ENCODE measurements at regions not wholly inside any gene's neighbourhood (a gene's known extent, or its start where the extent isn't known, plus 50 kb on each side); places are given as distances from the start of the nearest gene placed in this dataset.

GRCh38 chr12:33551006-33551405 is 111.4 kb upstream of the SYT10 start:
- no peaks in the 10 kb centered on the region for H3K27me3 ChIP-seq
- no peak for ATAC-seq (ENCODE audit: low FRiP score in 2 of 2)

GRCh38 chr12:33555128-33555527 is 115.5 kb upstream of the SYT10 start:
- ATAC-seq (ENCODE audit: low FRiP score in 2 of 2) (no peak), DNase-seq (no peak)
- H3K4me3 ChIP-seq = no peak overlapping the region
- no peaks in the 10 kb centered on the region for H3K27me3 ChIP-seq
- TF ChIP-seq POLR2A (IDR thresholded peaks at IDR 0.05) (no peak), EP300 (IDR thresholded peaks at IDR 0.05) (no peak), CTCF (IDR thresholded peaks at IDR 0.05) (no peak), POLR2AphosphoS5 (IDR thresholded peaks at IDR 0.05) (no peak)
- no peak overlapping the region for H3K27ac ChIP-seq
- H3K9me3 ChIP-seq = peaks cover 0 to 7% (median 0%) of the 10 kb centered on the region in 4 donors
- no peaks in the 10 kb centered on the region for H3K36me3 ChIP-seq
- no peaks in the 10 kb centered on the region for H3K4me1 ChIP-seq

More at GRCh38 chr12:33551006-33551405, 111.4 kb upstream of the SYT10 start:
- no peak for TF ChIP-seq POLR2A (IDR thresholded peaks at IDR 0.05)
- no peak for DNase-seq
- Histone ChIP-seq H3K27ac (no peak overlapping the region), H3K9me3 (peaks cover 0 to 7% (median 0%) of the 10 kb centered on the region in 4 donors), H3K4me3 (no peak overlapping the region), H3K4me1 (no peaks in the 10 kb centered on the region), H3K36me3 (no peaks in the 10 kb centered on the region)

- ATAC-seq (ENCODE audit: low FRiP score in 2 of 2) (no peak), DNase-seq (no peak)
- no peak for TF ChIP-seq POLR2A (IDR thresholded peaks at IDR 0.05)
- no peak for TF ChIP-seq CTCF (IDR thresholded peaks at IDR 0.05)
- no peak for TF ChIP-seq EP300 (IDR thresholded peaks at IDR 0.05)
- no peak for TF ChIP-seq POLR2AphosphoS5 (IDR thresholded peaks at IDR 0.05)
- Histone ChIP-seq H3K36me3 (no peaks in the 10 kb centered on the region), H3K27me3 (no peaks in the 10 kb centered on the region), H3K9me3 (peaks cover 0 to 13% (median 6%) of the 10 kb centered on the region in 4 donors), H3K27ac (no peak overlapping the region), H3K4me3 (no peak overlapping the region), H3K4me1 (no peaks in the 10 kb centered on the region)
- 77 to 80% methylated on average over 4 of the region's 4 CpGs for WGBS, 2 donors
Observed at GRCh38 chr12:33560653-33561208, 121.1 kb upstream of the SYT10 start.

- Histone ChIP-seq H3K27ac (no peak overlapping the region), H3K4me1 (no peaks in the 10 kb centered on the region), H3K9me3 (peaks cover 0 to 13% (median 6%) of the 10 kb centered on the region in 4 donors), H3K36me3 (no peaks in the 10 kb centered on the region), H3K27me3 (no peaks in the 10 kb centered on the region), H3K4me3 (no peak overlapping the region)
- ATAC-seq (ENCODE audit: low FRiP score in 2 of 2) = no peak
- WGBS, 2 donors = 77 to 92% methylated on average over 2 of the region's 2 CpGs
- TF ChIP-seq POLR2A (IDR thresholded peaks at IDR 0.05) (no peak), POLR2AphosphoS5 (IDR thresholded peaks at IDR 0.05) (no peak), EP300 (IDR thresholded peaks at IDR 0.05) (no peak), CTCF (IDR thresholded peaks at IDR 0.05) (no peak)
- no peak for DNase-seq
Observed at GRCh38 chr12:33562401-33562800, 122.8 kb upstream of the SYT10 start.

GRCh38 chr12:33566403-33566802 is 126.8 kb upstream of the SYT10 start:
- Histone ChIP-seq H3K27ac (no peak overlapping the region), H3K9me3 (peaks cover 0 to 10% (median 6%) of the 10 kb centered on the region in 4 donors), H3K27me3 (no peaks in the 10 kb centered on the region), H3K4me1 (no peaks in the 10 kb centered on the region), H3K36me3 (no peaks in the 10 kb centered on the region), H3K4me3 (no peak overlapping the region)
- 79 to 83% methylated on average over 3 of the region's 3 CpGs for WGBS, 2 donors
- TF ChIP-seq POLR2A (IDR thresholded peaks at IDR 0.05) (no peak), EP300 (IDR thresholded peaks at IDR 0.05) (no peak), POLR2AphosphoS5 (IDR thresholded peaks at IDR 0.05) (no peak), CTCF (IDR thresholded peaks at IDR 0.05) (no peak)
- ATAC-seq (ENCODE audit: low FRiP score in 2 of 2) (no peak), DNase-seq (no peak)
